ENCODE measurements at regions not wholly inside any gene's neighbourhood (a gene's known extent, or its start where the extent isn't known, plus 50 kb on each side); places are given as distances from the start of the nearest gene placed in this dataset.

- Histone ChIP-seq H3K36me3 (ENCODE audit: control insufficient read depth in 2 of 2, insufficient read depth in 1 of 2, low read length in 2 of 2) (no peaks in the 10 kb centered on the region), H3K4me3 (ENCODE audit: low read depth, low read length) (no peak overlapping the region), H3K27ac (ENCODE audit: extremely low read depth, low read depth, low read length) (no peak overlapping the region), H3K4me1 (ENCODE audit: control insufficient read depth, insufficient read depth, low read length) (peaks cover 8% of the 10 kb centered on the region), H3K9me3 (ENCODE audit: control insufficient read depth, insufficient read depth, low read depth, low read length) (no peaks in the 10 kb centered on the region)
- ChIA-PET CTCF (no interaction called here), POLR2A (no interaction called here)
- TF ChIP-seq YY1 (tag by site-specific recombination; IDR thresholded peaks at IDR 0.05): no peak
- TF ChIP-seq, protein P1, sequence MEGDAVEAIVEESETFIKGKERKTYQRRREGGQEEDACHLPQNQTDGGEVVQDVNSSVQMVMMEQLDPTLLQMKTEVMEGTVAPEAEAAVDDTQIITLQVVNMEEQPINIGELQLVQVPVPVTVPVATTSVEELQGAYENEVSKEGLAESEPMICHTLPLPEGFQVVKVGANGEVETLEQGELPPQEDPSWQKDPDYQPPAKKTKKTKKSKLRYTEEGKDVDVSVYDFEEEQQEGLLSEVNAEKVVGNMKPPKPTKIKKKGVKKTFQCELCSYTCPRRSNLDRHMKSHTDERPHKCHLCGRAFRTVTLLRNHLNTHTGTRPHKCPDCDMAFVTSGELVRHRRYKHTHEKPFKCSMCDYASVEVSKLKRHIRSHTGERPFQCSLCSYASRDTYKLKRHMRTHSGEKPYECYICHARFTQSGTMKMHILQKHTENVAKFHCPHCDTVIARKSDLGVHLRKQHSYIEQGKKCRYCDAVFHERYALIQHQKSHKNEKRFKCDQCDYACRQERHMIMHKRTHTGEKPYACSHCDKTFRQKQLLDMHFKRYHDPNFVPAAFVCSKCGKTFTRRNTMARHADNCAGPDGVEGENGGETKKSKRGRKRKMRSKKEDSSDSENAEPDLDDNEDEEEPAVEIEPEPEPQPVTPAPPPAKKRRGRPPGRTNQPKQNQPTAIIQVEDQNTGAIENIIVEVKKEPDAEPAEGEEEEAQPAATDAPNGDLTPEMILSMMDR (tag by site-specific recombination; IDR thresholded peaks at IDR 0.05): no peak
- no peak for TF ChIP-seq SP7 (tag by site-specific recombination; IDR thresholded peaks at IDR 0.05)
- TF ChIP-seq REPIN1 (tag by site-specific recombination; IDR thresholded peaks at IDR 0.05; ENCODE audit: low read depth): no peak
- no peak for TF ChIP-seq MZF1 (tag by site-specific recombination; IDR thresholded peaks at IDR 0.05; ENCODE audit: borderline replicate concordance)
- TF ChIP-seq KLF8 (tag by site-specific recombination; IDR thresholded peaks at IDR 0.05): no peak
- no peak for TF ChIP-seq ZNF140 (tag by site-specific recombination; IDR thresholded peaks at IDR 0.05)
- TF ChIP-seq ZNF274 (IDR thresholded peaks at IDR 0.05; ENCODE audit: low read length): no peak
- TF ChIP-seq ZNF274 (tag by site-specific recombination; IDR thresholded peaks at IDR 0.05; ENCODE audit: borderline replicate concordance): no peak
- TF ChIP-seq ZNF266 (tag by site-specific recombination; IDR thresholded peaks at IDR 0.05; ENCODE audit: low read depth): no peak
- no peak for TF ChIP-seq ZNF433 (tag by site-specific recombination; IDR thresholded peaks at IDR 0.05; ENCODE audit: low read depth)
- TF ChIP-seq SP3 (tag by site-specific recombination; IDR thresholded peaks at IDR 0.05): no peak
- no peak for TF ChIP-seq ZNF785 (tag by site-specific recombination; IDR thresholded peaks at IDR 0.05)
- no peak for TF ChIP-seq INSM2 (tag by site-specific recombination; IDR thresholded peaks at IDR 0.05)
- no peak for TF ChIP-seq ZSCAN5A (tag by site-specific recombination; IDR thresholded peaks at IDR 0.05)
- no peak for TF ChIP-seq ZFP3 (tag by site-specific recombination; IDR thresholded peaks at IDR 0.05; ENCODE audit: low read depth)
- no peak for TF ChIP-seq TRIM28 (IDR thresholded peaks at IDR 0.05; ENCODE audit: borderline replicate concordance, low read length)
Measured at GRCh38 chr2:56017784-56018183, 94.2 kb upstream of the EFEMP1 start.

DNA sequence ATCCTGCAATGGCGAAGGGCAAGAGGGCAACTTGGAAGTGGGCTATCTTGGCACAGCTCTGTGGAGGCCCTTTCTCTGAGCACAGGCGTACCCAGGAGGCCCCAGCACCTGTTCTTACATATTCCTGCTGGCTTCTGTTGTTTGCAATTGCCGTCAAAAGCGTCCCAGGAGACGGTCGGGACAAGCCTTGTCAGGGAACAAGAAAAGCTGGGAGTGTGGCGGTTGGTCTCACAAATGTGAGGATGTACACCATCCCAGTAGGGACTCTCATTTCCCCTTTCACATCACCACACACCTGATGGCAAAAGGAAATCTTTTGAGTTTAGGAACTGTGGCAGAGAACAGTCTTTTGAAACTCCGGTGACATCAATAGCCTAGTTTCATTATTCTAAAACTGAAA is 94.7 kb upstream of the EFEMP1 start:
- ChIA-PET POLR2A (no interaction called here), CTCF (interaction anchor here (0.7 to 1.3 kb wide), 2 partner anchors 247 to 285 kb away, joined by 3 to 4 read pairs; no protein-coding TSS in a partner anchor)
- Histone ChIP-seq H3K9me3 (ENCODE audit: control insufficient read depth, insufficient read depth, low read depth, low read length) (no peaks in the 10 kb centered on the region), H3K27ac (ENCODE audit: extremely low read depth, low read depth, low read length) (no peak overlapping the region), H3K36me3 (ENCODE audit: control insufficient read depth in 2 of 2, insufficient read depth in 1 of 2, low read length in 2 of 2) (no peaks in the 10 kb centered on the region), H3K4me3 (ENCODE audit: low read depth, low read length) (no peak overlapping the region), H3K4me1 (ENCODE audit: control insufficient read depth, insufficient read depth, low read length) (peaks cover 8% of the 10 kb centered on the region)
- TF ChIP-seq ZNF292 (tag by site-specific recombination; IDR thresholded peaks at IDR 0.05; ENCODE audit: borderline replicate concordance, low read depth): no peak
- no peak for TF ChIP-seq ZNF404 (tag by site-specific recombination; IDR thresholded peaks at IDR 0.05)
- no peak for TF ChIP-seq ZBTB20 (tag by site-specific recombination; IDR thresholded peaks at IDR 0.05)
- TF ChIP-seq, protein P2, sequence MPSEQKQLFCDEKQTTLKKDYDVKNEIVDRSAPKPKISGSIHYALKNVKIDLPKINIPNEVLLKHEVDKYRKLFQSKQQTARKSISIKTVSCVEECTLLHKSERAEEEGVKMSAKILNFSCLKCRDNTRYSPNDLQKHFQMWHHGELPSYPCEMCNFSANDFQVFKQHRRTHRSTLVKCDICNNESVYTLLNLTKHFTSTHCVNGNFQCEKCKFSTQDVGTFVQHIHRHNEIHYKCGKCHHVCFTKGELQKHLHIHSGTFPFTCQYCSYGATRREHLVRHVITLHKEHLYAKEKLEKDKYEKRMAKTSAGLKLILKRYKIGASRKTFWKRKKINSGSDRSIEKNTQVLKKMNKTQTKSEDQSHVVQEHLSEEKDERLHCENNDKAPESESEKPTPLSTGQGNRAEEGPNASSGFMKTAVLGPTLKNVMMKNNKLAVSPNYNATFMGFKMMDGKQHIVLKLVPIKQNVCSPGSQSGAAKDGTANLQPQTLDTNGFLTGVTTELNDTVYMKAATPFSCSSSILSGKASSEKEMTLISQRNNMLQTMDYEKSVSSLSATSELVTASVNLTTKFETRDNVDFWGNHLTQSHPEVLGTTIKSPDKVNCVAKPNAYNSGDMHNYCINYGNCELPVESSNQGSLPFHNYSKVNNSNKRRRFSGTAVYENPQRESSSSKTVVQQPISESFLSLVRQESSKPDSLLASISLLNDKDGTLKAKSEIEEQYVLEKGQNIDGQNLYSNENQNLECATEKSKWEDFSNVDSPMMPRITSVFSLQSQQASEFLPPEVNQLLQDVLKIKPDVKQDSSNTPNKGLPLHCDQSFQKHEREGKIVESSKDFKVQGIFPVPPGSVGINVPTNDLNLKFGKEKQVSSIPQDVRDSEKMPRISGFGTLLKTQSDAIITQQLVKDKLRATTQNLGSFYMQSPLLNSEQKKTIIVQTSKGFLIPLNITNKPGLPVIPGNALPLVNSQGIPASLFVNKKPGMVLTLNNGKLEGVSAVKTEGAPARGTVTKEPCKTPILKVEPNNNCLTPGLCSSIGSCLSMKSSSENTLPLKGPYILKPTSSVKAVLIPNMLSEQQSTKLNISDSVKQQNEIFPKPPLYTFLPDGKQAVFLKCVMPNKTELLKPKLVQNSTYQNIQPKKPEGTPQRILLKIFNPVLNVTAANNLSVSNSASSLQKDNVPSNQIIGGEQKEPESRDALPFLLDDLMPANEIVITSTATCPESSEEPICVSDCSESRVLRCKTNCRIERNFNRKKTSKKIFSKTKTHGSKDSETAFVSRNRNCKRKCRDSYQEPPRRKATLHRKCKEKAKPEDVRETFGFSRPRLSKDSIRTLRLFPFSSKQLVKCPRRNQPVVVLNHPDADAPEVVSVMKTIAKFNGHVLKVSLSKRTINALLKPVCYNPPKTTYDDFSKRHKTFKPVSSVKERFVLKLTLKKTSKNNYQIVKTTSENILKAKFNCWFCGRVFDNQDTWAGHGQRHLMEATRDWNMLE (tag by site-specific recombination; conservative IDR thresholded peaks at IDR 0.05; ENCODE audit: low read depth): no peak
- no peak for TF ChIP-seq ZFP41 (tag by site-specific recombination; IDR thresholded peaks at IDR 0.05; ENCODE audit: borderline replicate concordance)
- no peak for TF ChIP-seq HIC1 (tag by site-specific recombination; IDR thresholded peaks at IDR 0.05)
